ENCODE measurements at regions not wholly inside any gene's neighbourhood (a gene's known extent, or its start where the extent isn't known, plus 50 kb on each side); places are given as distances from the start of the nearest gene placed in this dataset.
"Not testable (repeated sequence)": the region's sequence is repeated elsewhere in the genome, so short reads cannot be mapped to it uniquely, and the experiment has no call there.

DNA sequence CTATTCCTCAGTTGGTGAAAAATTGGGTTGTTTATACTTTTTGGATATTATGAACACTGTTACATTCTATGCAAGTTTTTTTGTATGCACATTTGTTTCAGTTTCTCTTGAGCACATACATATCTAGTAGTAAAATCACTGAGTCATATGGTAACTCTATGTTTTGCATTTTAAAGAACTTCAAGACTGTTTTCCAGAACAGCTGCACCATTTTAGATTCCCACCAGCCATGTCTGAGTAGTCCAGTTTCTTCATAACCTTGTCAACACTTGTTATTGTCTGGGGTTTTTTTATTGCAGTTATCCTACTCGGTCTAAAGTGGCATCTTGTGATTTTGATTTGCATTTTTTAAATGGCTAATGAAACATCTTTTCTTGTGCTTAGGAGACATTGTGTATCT, 100.3 kb upstream of the OTOS start:
- ATAC-seq (no peak), DNase-seq (no peak)

DNA sequence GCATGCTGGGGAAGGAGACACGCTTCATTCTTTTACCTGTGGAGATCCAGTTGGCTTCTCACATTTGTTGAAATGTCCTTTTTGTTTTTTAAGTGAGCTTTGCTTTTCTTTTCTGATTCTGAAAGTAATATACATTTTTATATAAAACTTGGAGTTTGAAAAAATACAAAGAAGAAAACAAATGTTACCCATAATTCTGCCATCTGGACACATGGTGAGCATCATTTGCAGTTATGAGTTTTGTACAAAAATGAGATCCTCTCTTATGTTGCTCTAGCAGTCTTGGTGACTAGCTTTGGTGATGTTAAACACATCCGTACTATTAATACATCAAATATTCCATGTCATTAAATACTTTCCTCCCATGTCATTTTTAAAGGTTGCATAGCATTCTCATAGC, 101.1 kb upstream of the OTOS start:
- DNase-seq, result no peak
- ATAC-seq, result no peak

DNA sequence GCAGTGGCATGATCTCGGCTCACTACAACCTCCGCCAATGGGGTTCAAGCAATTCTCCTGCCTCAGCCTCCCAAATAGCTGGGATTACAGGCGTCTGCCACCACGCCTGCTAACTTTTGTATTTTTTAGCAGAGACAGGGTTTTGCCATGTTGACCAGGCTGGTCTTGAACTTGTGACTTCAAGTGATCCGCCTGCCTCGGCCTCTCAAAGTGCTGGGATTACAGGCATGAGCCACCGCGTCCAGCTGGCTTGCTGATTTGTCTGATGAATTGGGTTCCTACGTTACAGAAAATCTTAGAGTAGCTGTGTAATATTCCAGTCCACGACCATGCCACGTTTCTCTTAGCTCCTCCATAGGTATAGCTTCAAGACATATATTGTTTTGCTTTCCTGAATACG, 102.6 kb upstream of the OTOS start:
- ATAC-seq, DNase-seq: not testable (repeated sequence)

DNA sequence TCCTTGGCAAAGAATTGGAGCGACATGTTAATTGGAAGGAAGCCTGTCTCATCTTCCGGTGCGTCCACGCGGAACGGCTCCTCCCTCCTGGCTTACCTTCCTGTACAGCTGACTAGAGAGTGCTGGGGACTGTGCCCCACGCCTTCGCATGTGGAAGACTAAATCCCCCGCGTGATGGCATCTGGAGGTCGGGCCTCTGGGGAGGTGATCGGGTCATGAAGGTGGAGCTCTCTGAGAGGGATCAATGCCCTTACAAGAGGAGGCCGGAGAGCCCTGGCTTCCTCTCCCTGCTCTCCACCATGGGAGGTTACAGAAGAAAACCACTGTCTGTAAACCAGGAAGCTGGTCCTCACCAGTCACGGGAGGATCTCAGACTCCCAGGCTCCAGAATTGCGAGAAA, 104.1 kb upstream of the OTOS start:
- ATAC-seq, result no peak
- no peak for DNase-seq

GRCh38 chr2:240245184-240245583, 104.7 kb upstream of the OTOS start:
- DNase-seq (no peak), ATAC-seq (no peak)

DNA sequence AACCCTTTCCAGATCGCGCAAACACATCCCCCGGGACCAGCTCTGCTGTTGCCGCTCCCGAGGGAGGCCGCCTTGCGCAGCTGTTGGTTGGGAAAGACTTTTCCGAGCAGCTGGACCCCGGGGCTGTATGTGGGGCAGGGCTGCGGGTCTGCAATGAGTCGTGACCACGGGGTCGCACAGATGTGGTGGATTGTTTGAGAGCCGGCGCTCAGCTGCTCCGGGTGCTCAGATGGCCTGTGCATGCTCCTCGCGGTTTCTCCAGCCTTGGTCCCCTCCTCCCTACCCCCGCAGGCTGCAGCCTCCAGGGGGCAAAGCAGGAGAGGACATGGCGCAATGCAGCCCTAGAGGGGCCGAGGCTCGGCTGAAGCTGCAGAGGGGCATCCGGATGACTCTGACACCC, 105.2 kb upstream of the OTOS start:
- DNase-seq (no peak), ATAC-seq (no peak)

- ATAC-seq, result no peak
- no peak for DNase-seq
Measured at GRCh38 chr2:240246173-240246820, 105.8 kb upstream of the OTOS start.

DNA sequence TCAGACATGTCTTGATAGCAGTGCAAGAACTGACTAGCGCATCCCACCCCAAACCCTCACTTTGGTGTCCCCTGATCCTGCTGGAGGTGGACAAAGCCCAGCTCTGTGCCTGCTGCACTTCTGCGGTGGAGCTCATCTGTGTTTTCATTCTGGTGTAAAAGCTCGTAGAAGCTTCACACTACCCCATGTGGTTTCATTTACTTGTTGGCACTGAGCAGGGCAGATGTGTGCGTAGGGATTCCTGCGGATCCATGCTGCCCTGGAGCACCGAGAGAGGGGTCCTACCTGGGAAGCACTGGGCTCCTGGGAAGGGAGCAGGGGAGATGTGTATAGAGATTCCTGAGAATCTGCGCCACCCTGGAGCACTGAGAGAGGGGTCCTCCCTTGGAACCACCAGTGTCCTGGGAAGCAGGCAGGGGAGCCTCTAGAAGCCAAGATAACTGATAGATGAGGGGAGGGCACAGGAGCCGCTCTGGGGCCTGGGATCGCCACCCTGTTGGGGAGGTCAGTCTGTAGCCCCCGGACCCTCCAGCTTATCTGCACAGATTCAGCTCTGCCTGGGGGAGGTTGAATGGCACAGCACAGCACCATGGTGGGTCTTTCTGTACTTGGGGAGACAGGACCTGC, 106.9 kb upstream of the OTOS start:
- ATAC-seq (no peak), DNase-seq (no peak)

- ATAC-seq, result no peak
- no peak for DNase-seq
Measured at GRCh38 chr2:240247868-240248720, 107.6 kb upstream of the OTOS start.

DNA sequence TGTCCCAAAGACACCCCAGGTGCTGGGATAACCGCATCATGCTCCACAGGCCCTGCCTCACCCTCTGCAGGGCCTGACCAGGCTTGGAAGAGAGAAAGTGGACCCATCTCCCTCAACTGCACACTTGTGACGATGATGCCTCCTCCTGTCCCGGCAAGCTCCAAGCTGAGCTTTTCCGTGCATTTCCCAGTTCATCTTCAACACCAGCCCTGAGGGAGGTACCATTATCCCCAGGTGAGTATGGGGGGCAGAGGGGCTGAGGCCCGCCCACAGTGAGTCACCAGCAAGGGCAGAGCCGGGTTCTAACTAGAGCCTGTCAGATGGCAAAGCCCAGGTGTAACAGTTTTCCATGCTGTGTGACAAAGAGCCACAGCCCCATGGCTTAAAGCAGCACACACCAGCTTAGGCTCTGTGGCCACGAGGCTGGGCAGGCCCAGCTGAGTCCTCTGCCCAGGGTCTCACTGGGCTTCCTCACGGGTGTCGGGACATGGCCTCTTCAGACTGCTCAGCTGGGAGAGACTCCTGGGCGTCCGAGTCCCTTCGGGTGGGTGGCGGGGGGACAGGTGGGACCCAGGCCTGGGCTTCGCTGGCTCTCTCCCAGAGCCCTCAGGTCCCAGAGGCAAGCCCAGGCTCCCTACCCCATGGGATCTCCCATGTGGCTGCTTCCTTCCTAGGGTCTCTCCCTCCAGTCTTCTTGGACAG, 108.4 kb upstream of the OTOS start:
- ATAC-seq (no peak), DNase-seq (no peak)

DNA sequence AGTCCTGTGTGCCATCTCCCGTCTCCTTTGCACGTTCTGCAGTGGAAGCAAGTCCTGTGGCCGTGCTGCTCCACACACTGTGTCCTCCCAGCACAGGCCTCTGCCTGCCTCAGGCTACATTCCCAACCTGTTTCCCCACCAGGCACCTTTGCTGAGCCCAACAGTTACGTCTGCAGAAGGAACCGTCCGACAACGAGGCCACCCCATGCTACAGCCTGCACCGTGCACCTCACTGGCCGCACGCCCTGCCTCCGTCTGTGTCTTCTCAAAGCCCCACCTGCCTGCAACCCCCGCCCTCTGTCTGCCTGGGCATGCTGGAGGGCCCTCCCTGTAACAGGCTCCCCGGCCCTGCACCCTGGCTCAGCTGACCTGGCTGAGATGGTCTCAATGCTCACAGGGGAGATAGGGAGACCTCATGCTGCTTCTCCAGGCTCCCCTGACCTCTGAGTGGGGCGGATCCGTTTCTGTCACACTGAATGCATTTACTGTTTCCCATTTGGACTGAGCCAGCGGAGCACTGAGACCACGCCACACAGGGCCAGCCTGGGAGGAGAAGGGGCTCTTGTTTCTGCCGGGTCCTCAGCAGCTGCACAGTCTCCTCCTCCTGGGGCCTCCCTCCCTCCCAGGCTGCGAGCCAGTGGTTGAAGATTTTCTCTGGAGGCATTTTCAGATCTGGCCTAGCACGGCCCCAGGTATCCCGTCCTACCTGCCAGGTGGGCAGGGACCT, 109.1 kb upstream of the OTOS start:
- no peak for ATAC-seq

GRCh38 chr2:240250150-240250984, 109.9 kb upstream of the OTOS start:
- ATAC-seq, result no peak
- no peak for DNase-seq

More for the DNA sequence above, 109.1 kb upstream of the OTOS start:
- DNase-seq, result no peak

DNA sequence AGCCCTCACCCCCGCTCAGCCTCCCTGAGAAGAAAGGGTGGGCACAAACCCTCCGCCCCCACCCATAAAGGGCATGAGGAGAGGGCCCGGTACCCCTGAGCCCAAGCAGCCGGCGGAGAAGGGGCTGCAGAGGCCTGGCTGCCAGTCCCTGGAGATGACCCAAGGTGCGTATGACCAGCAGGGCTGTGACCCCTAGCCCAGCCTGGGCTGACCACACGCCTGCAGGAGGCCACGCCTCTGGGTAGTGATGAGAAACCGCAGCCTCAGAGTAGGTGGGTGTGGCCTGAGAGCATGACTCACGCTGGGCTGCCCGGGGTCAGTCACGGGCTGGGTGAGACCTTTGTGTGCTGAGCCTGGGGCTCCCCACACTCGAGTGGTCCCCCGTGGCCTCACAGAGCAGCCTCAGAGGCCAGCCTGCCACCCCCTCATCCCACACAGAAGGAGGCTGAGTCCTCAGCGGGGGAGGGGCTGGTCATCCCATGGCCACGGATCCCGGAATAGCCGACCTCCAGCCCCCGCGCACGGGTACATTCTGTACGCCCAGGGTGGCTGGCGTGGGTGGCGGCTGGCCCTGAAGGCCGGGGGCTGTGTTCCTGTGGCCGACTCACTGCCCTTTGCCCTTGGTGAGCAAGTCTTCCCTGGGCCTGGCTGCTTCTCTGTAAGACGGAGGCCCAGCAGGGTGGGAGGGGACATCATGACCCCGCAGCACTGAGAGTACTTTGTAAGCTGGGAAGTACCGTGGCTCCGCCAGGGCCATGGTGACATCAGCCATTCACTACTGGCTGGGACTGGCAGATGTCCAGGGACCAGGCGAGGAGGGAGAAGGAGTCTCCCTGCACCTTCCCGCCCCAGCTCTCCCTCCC, 110.8 kb upstream of the OTOS start:
- ATAC-seq (peak; percentile 21), DNase-seq (no peak)

DNA sequence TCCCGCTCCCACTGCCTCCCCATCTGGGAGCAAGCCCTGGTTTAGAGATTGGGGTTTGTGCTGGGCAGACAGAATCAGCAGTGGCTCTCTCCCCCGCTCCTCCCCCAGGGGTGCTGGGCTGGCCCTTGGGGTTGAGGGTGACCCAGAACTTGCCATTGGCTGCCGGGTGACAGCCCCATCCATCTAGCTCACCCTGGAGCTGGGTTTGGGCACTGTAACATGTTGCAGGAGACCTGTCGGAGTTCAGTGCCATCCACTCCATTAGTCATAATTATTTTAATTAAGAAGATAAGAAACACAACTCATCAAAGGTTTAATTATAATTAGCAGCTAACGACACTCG, 111.4 kb upstream of the OTOS start:
- no peak for ATAC-seq
- no peak for DNase-seq

GRCh38 chr2:240252191-240252871, 111.9 kb upstream of the OTOS start:
- DNase-seq (no peak), ATAC-seq (no peak)

DNA sequence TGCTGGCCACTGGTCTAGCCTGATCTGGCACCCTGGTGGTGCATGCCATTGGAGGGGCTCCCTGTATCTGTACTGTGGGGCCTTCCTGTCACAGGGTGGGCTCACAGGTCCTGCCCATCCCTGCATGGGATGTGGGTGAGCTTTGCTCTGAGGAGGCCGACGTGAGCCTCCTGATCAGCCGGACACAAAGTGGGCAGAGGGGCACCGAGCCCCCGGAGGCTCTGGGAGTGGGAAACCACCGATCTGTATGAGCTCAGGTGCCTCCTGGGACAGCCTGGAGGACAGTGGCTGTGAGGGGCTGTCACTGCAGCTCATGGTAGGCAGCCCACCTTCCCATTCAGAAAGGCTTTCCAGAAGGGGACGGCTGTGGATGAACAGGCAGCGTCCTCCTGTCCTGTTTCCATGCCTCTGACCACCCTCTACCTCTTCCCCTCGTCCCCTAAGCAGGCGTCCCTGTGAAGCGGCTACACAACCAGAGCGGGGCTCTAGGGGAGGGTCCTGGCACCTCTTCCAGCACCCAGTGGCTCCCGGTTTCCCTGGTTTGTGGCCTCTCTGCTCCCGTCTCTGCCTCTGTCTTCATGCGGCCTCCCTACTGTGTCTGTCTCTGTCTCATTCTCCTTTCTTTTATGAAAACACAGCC, 112.5 kb upstream of the OTOS start:
- no peak for ATAC-seq

GRCh38 chr2:240253583-240254145, 113.2 kb upstream of the OTOS start:
- no peak for DNase-seq
- no peak for ATAC-seq

More for the DNA sequence above, 112.5 kb upstream of the OTOS start:
- no peak for DNase-seq

DNA sequence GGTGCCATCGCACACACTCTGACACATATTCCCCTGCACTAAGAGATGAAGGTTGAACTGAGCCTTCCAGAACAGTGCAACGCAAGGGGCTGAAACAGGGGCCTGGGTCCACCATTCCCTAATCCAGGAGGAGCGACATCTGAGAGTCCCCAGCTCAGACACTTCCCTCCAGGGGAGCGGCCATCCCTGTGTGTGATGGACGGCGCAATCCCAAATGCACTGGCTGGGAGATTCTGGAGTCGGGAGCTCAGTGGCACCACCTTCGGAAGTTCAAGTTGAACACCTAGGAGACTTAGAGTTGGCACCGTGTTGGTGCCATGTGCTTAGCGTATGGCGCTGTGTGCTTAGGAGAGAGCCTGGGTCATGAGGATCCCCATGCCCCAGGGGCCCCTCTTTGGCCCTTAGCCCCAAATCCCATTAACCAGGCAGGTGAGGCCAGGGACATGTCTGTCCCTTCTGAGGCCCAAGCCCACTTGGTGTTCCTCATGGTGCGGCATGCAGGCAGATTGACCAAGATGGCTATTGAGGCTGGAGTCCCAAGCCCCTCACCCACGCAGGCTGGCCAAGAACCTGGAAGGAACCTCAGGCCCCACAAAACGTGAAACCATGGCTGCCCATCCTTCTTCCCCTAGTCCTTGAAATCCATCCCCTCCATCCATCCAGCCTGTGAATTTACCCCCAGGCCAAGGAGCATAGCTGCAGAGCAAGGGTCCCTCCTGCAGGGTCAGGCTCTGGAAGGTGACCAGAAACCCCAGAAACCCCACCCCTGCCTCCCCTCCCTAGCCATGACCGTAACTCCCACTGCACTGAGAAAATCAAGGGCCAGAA, 114.1 kb upstream of the OTOS start:
- no peak for ATAC-seq

More for the DNA sequence above, 114.1 kb upstream of the OTOS start:
- DNase-seq, result no peak
